ENCODE measurements at regions not wholly inside any gene's neighbourhood (a gene's known extent, or its start where the extent isn't known, plus 50 kb on each side); places are given as distances from the start of the nearest gene placed in this dataset.
"Not testable (repeated sequence)": the region's sequence is repeated elsewhere in the genome, so short reads cannot be mapped to it uniquely, and the experiment has no call there.

DNA sequence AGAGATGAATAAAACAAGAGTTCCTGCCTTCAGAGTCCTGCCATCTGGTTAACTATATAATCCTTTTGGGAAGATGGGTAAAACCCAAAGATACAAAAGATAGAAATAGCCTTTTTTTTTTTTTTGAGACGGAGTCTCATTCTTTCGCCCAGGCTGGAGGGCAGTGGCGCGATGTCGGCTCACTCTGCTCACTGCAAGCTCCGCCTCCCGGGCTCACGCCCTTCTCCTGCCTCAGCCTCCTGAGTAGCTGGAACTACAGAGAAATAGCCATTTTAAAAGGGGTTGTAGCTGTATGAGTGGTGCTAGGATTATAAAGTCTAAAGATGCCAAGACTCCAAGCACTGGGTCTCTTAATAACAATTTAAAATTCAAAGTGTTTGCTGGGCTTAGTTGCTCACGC is 97.2 kb downstream of the KDR start:
- no peak for DNase-seq

DNA sequence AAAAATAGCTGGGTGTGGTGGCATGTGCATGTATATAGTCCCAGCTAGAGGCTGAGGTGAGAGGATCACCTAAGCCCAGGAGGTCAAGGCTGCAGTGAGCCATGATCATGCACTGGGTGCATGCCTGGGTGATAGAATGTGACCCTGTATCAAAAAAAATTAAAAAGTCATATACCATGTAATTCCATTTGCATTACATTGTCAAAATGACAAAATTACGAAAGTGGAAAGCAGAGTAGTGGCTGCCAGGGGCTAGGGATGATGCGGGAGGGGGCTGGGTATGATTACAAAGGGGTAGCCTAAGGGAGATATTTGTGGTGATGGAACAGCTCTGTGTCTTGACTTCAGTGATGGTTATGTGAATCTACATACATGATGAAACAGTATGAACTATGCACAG is 97.8 kb downstream of the KDR start:
- DNase-seq = no peak

DNA sequence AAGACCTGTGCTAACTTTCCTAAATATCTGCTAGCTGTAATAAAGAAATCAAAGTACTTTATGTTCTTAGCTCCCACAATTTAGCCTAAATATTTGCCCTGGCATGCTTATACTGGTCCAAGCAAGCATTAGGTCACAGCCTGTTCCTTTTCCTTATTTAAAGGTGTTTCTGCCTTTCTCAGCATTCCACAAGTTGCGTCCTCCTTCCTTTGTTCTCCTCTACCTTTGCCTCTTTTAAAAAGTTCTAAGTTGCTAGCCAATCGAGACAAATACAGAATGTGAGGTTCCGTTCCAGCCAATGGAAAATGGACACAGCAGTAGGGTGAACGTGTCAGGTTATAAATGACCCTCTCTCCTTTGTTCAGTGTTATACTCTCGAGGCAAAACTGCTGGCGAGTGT is 99.9 kb downstream of the KDR start:
- DNase-seq = not testable (repeated sequence)

DNA sequence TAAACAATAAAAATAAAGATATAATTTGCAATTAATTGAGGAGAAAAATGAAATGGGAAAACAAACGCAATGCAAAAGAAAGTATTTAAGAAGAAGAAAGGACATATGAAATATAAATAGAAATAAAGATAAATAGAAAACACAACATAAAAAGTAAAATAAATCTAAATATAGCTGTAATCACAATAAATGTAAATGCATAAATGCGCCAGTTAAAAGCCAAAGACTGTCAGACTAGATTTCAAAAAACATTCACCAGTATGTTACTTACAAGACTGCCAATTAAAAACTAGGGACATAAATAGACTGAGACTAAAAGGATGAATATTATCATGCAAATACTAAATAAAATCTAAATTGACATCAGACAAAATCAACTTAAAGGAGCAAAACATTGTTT is 102.4 kb downstream of the KDR start:
- no peak for DNase-seq

DNA sequence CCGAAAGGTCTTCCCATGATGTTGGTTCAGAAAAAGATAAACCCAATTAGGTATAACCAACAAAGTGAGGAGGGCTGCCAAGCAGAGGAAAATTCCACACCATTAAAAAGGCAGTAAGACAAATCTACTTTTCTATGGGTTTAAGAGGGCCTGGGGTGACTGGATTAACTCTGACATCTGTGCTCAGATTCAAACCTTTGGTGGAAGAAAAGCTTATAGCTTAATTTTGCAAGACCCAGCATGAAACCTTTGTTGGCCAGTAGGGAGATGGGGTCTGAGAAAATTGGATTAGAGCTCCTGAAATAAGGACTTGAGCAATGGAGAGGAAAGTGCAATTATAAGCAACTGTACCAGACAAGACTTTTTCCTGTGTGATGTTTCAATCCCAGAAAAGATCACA is 104.2 kb downstream of the KDR start:
- no peak for DNase-seq

DNA sequence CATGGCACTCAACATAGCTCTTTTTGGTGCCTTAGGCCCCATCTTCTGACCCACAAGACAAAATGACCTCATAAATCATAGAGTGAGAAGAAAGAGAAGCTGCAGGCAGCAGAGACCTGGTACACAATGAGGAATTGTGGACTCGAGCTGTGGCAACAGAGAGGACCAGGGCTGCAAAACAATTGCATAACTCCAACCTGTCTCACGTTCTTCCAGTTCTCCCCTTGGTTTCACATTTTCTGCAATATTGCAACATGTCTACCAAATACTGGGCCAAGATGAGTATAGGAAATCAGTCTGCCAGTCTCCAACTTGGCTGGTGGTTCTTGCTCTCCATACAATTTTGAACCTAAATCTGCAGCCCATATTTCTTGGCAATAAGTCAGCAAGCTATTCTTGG is 105.3 kb downstream of the KDR start:
- DNase-seq = no peak

DNA sequence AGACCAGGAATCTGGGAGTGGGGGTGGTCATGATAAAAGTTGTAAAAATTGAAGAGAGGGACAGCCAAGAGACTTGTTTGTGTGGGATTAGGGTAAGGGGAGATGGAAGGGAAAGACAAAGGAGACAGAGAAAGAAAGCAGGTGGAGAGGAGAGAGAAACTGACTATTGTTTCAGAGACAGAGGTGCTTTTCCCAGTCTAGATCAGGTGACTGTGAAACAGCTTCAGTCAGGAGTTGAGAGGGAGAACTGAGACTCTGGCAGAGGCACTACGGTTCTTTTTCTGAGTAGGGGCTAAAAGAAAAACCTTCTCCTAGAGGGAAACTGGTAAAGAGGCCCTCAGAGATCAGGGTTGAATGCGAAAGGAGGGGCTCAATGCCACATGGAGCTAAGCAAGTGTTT is 106.4 kb downstream of the KDR start:
- DNase-seq = no peak

DNA sequence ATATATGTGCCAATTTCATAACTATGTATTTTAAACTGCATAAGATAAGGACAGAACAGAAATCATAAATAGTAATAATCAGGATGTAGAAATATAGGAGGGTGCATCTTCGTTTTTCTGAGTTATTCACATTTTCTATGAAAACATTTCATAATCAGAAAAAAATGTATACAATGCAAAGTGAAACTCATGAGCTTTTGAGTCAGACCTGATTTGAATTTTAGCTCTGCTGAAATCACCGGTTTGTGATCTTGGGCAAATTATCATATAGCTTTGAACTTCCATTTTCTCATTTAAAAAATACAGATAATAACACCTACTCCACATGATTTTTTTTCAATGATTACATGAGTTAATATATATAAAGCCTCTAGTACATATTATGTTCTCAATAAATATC is 106.9 kb downstream of the KDR start:
- DNase-seq = no peak

DNA sequence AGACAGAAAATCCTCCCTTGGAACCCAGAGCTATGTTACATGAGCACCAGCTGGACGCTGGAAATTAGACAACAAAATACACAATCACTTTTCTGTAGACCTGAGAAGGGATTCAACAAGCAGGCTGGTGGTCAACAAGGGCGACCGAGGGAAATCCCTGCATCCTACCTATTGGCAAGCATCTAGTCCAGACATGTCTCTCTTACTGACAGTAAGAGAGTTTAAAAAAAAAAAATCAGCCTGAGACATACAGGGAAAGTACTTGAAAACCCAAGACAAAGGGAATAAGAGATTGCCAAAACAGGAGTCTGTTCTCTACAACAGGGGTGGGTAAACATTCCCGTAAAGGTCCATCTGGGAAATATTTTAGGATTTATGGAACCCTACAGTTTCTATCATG is 108.0 kb downstream of the KDR start:
- no peak for DNase-seq

DNA sequence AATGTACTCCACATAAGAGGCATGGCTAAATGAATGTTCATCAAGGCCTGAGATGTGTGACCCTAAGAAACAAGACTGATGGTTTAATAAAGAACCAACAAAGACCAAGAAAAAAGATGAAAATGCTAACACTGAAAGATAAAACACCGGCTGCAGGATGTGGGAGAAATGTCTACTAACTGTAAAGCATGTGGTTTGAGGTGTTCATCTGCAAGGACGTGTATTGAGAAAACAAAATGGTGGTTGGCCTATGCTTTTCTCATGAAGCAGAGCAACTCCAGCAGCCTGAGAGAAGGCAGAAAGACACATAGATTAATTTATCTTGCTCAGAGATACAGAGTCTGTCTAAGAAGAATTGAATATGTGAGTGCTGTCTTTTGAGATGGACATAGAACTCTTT is 109.3 kb downstream of the KDR start:
- no peak for DNase-seq

DNA sequence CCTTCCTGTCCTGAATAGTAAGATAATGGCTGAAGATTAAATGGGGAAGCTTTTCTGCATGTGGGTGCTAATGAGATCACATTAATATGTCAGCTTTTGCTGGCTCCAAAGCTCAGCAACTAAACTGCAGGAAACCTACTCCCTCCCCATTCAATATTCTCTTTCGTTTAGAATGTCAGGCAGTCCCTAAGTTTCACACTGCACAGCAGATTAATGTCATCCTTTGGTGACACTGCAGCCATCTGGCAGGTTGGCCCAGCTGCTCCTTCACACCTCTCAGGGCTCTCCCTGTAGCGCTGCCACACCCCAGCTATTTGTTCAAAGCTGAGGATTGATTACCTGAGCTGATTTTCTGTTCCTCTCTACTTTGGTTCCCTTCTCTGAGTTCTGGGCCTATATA is 110.5 kb downstream of the KDR start:
- no peak for DNase-seq

DNA sequence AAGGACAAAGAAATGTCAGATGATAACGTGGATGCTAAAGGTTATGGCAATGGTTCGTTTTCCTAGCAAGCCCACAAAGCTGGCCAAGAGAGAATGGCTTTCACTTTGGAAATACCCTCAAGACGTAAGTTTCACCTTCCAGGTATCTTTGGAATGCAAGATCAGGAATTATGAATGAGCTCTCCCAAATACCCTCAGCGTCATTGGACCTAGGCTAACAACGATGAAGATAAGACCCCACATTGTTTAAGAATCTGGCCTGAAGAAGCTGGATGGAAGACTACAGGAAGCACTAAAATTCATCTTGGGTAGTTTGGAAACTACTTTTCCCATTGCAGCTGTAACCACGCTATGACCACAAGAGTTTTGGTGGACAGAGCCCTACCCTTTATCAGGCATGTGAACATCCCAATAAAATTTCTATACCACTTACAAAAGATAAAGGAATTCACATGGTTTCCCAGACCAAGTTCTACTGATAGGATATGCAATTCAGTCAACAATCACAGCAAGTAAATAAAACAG is 111.9 kb downstream of the KDR start:
- no peak for DNase-seq

DNA sequence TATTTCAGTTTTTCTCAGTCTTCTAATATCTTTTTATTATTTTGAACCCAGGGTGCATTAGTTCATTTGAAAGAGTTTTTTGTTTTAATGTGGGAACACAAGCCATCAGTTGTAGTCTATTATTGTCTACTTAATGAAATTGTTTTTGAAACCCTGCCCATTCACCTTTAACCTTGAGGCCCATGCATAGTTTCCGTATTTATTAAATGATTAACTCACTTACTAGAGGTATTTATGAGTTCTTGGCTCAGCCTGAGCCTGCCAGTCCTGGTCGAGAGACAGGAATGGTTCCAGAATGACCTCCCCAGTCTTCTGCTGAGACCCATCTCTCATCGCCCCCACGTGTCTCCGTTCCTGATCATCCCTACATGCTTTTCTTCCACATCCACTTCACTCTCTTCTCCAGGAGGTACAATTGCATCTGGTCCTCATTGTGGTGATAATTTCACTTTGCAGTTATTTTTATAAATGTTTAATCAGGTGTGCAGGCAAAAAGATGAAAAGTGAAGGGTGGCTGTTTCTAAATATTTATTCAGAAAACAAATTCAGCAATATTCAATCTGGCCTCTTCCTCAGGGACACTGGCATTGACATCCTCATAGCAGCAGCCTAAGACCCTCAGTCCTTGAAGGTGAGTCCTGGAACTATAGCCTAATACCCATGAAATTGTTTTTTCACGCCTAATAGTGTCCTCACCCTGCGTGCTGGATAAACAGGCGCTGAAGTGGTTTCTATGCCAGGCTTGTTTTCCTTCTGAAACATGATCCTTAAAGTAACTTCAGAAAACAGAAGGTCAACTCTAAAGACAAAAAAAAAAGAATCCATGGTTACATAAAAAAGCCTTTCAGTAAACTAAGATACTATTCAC is 112.8 kb downstream of the KDR start:
- DNase-seq = no peak

DNA sequence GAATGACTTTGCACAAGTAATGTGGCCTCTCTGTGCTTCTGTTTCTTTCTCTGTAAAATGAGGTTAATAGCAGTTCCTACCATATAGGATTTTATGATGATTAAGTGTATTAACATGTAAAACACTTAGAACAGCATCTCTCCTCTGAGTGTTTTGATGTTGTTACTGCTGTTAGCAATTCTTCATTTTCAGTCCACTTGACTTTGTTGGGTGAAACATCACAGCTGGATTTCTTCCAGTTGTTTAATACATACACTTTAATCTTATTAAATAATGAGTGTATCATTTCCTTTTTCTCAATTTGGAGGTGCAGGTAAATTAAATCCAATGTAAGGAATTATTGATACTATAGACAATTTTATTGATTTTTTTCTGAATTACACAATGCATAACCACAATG is 113.6 kb downstream of the KDR start:
- no peak for DNase-seq

DNA sequence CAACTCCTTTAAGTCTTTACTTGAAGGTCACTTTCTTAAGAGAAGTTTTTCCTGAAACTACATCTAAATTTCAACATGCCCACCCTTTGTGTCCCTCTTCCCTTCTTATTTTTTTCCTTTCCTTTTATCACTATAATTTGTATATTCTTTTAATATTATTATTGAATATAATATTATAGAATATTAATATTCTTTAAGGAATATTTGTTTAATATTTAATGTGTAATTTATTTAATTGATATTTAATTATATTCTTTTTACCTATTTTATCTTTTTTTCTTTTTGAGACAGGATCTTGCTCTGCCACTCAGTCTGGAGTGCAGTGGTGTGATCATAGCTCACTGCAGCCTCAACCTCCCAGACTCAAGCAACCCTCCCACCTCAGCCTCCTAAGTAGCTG is 114.8 kb downstream of the KDR start:
- DNase-seq = no peak

DNA sequence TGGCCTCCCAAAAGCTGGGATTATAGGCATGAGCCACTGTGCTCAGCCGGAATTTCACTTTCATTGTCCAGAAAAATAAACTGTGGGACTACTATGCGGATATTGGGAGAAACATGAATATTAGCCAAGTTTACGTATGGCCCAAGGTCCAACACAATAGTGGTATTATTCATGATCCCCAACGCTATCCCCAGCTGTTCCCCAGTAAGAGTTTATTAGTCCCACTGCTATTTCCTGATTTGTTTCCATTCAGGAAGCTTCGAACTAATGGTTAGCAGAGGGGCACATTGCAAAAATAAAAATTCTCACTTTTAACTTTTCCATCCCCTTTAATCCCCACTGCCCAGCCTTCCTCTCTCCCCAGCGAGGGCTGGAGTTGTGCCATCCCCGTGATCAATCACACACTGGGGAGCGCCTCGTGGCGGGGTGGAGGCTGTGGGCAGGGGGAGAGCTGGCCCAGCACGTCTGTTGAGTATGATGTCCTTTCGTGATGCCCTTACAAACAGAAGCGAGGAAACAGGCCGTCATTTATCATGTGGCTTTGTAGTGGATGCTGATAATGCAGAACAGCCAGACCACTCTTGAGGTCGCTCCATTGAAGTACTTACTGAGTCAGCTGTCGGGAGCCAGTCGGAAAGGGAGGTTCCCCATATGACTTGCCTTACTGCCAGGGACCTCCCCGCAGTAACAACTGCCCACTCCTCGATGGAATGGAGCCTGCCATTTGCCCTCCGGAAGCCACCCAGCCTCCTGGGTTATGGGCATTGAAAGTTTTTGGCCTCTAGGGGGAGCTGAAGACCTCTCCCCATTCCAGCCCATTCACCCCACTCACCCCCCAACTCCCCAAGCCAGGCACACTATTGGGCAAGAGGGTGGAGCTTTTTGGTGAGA is 117.0 kb downstream of the KDR start:
- no peak for DNase-seq

DNA sequence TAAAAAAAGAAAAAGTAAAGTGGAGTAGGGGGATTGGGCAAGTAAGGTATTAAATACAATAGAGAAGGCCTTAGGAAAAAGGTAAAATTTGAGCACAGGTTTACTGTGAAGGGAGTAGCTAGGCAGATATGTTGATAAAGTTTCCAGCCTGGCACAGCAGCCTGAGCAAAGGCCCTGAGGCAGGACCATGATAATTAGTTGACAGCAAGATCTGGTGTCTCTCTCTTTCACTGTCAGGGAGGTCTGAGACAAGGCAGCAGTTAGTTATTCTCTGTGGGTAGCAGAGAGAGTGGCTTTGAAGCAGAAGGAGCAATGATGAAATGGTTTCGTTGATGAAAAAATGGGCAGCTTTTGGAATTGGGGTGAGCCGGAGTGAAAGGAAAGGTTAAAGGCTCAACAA is 119.5 kb downstream of the KDR start:
- DNase-seq = no peak

DNA sequence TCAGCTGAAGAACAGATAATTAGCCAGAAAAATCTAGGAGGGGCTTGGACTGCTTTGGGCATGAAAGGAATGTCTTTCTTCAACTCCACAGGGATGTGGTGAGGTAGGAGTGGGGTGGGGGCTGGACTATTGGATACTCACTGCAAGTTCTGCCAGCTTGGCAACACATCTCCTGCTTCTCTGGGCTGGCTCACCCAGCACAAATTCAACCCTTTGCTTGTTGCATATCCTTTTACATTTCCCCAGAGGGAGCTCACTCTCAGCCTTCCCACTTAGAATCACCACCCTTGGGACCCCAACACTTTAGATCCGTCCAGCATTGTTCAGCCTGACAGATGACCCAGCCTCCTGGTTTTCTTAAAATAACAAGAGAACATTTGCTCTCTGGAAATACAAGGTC is 120.6 kb downstream of the KDR start:
- no peak for DNase-seq

DNA sequence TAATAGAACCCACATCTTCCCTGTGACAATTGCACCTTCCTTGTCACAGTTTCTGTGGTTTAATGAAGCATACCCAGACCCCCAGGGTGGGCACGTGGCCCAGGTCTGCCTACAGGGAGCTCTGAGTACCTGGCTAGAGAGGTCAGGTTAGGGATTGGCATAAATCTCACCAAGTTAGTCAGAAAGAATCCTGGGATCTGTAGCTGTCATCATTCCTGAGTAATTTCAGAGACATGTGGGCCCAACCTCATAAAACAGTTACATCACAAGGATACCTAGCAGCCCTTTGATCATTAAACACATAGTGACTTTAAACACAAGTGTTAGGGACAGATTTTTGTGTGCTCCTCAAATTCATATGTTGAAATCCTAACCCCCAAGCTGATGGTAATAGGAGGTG is 123.0 kb downstream of the KDR start:
- DNase-seq = no peak

DNA sequence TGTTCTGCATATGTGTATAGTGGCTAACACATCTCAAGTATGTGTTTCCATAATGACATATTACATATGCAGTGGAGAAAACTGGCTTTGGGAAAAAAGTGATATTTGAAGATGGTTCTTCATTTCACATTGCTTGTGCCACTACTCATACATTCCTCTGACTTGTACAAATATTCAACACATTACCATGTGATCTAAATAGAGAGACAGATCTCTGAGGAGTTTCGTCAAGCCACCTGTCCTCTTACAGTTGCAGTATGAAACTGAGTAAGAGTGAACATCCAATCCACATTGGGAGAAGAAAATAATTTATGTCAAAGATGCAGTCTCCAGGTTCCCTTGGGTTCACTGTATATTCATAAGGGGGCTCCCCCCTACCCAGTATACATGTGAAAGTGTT is 123.9 kb downstream of the KDR start:
- DNase-seq = no peak

DNA sequence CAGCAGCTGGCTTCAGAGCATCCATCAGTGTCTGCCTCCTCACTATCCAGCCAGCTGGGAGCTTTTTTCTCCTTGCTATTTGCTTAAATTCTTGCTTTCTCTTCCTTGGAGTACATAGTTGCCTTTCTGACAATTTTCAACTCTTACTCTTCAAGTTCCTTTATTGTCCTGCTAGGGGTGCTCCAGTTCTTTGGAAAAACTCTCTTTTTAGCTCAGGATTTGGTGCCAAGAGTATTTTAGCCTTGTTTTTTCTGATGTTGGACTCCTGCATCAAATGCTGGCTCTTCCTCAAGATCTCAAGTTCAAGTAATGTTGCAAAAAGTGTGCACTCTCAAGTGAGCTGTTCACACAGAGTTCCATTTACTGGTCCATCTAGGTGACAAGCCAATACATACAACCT is 126.4 kb downstream of the KDR start:
- peak; percentile 5 for DNase-seq

DNA sequence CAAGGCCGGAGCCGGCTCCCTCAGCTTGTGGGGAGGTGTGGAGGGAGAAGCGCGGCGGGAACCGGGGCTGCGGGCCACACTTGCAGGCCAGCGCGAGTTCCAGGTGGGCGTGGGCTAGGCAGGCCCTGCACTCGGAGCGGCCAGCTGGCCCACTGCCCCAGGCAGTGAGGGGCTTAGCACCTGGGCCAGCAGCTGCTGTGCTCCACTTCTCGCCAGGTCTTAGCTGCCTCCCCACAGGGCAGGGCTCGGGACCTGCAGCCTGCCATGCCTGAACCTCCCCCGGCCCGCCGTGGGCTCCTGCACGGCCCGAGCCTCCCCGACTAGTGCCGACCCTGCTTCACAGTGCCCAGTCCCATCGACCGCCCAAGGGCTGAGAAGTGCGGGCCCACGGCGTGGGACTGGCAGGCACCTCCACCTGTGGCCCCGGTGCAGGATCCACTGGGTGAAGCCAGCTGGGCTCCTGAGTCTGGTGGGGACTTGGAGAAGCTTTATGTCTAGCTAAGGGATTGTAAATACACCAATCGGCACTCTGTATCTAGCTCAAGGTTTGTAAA is 131.8 kb downstream of the KDR start:
- not testable (repeated sequence) for DNase-seq

DNA sequence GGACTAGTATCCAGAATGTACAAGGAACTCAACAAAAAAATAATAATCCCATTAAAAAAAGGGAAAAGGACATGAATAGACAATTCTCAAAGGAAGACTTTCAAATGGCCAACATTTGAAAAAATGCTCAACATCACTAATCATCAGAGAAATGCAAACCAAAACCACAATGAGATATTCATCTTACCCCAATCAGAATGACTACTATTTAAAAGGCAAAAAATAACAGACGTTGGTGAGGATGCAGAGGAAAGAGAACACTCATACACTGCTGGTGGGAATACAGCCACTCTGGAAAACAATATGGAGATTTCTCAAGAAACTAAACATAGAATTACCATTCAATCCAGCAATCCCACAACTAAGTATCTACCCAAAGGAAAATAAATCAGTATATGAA is 133.1 kb downstream of the KDR start:
- no peak for DNase-seq

DNA sequence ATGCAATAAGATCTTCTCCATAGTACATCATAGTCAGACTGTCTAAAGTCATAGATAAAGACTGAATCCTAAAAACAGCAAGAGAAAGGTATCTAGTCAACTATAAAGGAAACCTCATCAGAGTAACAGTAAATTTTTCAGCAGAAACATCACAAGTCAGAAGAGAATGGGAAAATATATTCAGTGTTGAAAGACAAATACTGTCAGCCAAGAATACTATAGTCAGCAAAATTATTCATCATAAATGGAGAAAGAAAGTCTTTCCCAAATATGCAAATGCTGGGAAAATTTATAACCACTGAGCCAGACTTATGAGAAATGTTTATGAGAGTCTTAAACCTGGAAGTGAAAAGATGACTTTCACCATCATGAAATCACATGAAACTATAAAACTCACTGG is 136.7 kb downstream of the KDR start:
- no peak for DNase-seq

Measured in fibroblast of skin of right quadriceps (primary cell).